ENCODE measurements at regions not wholly inside any gene's neighbourhood (a gene's known extent, or its start where the extent isn't known, plus 50 kb on each side); places are given as distances from the start of the nearest gene placed in this dataset.

DNA sequence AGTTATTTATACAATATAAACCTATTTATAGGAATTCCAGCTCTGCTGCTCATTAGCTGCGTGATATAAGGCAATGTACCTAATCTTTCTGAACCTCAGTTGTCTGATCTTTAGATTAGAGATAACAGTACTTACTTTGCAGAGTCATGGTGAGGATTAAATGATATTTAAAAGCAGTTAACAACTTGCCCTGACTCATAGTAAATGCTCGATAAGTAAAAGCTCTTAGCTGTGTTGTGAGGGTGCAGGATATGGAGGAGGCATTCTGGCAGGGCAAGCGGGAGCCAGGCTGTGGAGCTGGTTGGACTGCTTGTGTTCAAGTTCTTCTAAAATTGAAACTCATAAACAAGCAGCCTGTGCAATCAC, 140.0 kb upstream of the PRICKLE1 start:
- Histone ChIP-seq H2AFZ (replicated peaks) (no peak overlapping the region), H3F3A (ENCODE audit: low read depth) (no peaks in the 10 kb centered on the region), H3K4me1 (no peaks in the 10 kb centered on the region), H3K27me3 (no peaks in the 10 kb centered on the region), H3K36me3 (no peaks in the 10 kb centered on the region), H3K9ac (no peak overlapping the region), H3K4me3 (no peak overlapping the region), H3K27ac (no peak overlapping the region), H4K20me1 (ENCODE audit: low read depth) (no peaks in the 10 kb centered on the region), H3K79me2 (ENCODE audit: low read depth) (no peaks in the 10 kb centered on the region), H3K9me3 (ENCODE audit: low read depth) (no peaks in the 10 kb centered on the region), H3K4me2 (no peak overlapping the region)
- no peak for DNase-seq (ENCODE audit: low spot score)
- peaks cover 5% of the 10 kb centered on the region for H3K9me3 Mint-ChIP-seq
- no peak overlapping the region for H3K27ac Mint-ChIP-seq
- H3K27me3 Mint-ChIP-seq (ENCODE audit: insufficient read depth, low read depth) = no peaks in the 10 kb centered on the region
- no peak overlapping the region for H3K4me3 Mint-ChIP-seq
- TF ChIP-seq EZH2phosphoT487 (IDR thresholded peaks at IDR 0.05) = no peak
- TF ChIP-seq, protein P1, sequence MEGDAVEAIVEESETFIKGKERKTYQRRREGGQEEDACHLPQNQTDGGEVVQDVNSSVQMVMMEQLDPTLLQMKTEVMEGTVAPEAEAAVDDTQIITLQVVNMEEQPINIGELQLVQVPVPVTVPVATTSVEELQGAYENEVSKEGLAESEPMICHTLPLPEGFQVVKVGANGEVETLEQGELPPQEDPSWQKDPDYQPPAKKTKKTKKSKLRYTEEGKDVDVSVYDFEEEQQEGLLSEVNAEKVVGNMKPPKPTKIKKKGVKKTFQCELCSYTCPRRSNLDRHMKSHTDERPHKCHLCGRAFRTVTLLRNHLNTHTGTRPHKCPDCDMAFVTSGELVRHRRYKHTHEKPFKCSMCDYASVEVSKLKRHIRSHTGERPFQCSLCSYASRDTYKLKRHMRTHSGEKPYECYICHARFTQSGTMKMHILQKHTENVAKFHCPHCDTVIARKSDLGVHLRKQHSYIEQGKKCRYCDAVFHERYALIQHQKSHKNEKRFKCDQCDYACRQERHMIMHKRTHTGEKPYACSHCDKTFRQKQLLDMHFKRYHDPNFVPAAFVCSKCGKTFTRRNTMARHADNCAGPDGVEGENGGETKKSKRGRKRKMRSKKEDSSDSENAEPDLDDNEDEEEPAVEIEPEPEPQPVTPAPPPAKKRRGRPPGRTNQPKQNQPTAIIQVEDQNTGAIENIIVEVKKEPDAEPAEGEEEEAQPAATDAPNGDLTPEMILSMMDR (IDR thresholded peaks at IDR 0.05) = no peak
- TF ChIP-seq EZH2 (IDR thresholded peaks at IDR 0.05) = no peak
- peaks cover under 1% of the 10 kb centered on the region for H3K36me3 Mint-ChIP-seq
- no peaks in the 10 kb centered on the region for H3K4me1 Mint-ChIP-seq

DNA sequence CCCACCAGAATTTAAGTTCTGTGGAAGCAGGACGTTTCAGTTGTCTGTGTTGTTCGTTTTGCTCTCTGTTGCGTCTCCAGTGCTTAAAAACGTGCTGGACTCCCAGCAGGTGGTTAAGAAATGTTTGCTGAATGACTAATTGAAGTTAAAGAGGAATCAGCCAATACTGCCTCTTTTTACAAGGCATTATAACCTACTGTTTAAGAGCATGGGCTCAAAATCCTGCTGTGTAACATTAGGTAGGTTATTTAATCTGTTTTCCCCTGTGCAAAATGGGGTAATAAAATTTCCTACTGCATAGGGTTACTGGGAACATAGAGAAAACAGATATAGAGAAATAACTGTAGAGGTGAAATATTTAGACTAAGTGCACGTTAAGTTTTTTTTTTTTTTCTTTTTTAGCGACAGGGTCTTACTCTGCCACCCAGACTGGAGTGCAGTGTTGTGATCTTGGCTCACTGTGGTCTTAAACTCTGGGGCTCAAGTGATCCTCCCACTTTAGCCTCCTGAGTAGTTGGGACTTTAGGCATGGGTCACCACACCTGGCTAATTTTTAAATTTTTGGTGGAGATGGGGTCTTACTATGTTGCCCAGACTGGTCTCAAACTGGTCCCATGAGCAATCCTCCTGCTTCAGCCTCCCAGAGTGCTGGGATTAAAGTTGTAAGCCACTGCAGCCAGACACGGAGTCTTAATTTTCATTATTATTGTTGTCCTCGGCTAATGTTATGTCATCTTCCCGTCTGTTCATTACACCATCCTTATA, 139.4 kb upstream of the PRICKLE1 start:
- H3K9me3 Mint-ChIP-seq = peaks cover 8% of the 10 kb centered on the region
- H3K27me3 Mint-ChIP-seq (ENCODE audit: insufficient read depth, low read depth) = no peaks in the 10 kb centered on the region
- H3K4me2 ChIP-seq = no peak overlapping the region
- no peaks in the 10 kb centered on the region for H3K79me2 ChIP-seq (ENCODE audit: low read depth)
- TF ChIP-seq EZH2 (IDR thresholded peaks at IDR 0.05) = no peak
- no peak for TF ChIP-seq EZH2phosphoT487 (IDR thresholded peaks at IDR 0.05)
- no peaks in the 10 kb centered on the region for H3K9me3 ChIP-seq (ENCODE audit: low read depth)
- no peak for DNase-seq (ENCODE audit: low spot score)
- no peak overlapping the region for H3K27ac ChIP-seq
- H3K36me3 Mint-ChIP-seq = peaks cover 2% of the 10 kb centered on the region
- H3K4me3 ChIP-seq = no peak overlapping the region
- H3K27me3 ChIP-seq = no peaks in the 10 kb centered on the region
- H4K20me1 ChIP-seq (ENCODE audit: low read depth) = no peaks in the 10 kb centered on the region
- H3K4me1 Mint-ChIP-seq = no peaks in the 10 kb centered on the region
- no peak overlapping the region for H2AFZ ChIP-seq (replicated peaks)
- no peak overlapping the region for H3K4me3 Mint-ChIP-seq
- H3K27ac Mint-ChIP-seq = no peak overlapping the region
- H3K9ac ChIP-seq = no peak overlapping the region
- no peaks in the 10 kb centered on the region for H3K4me1 ChIP-seq
- H3K36me3 ChIP-seq = no peaks in the 10 kb centered on the region
- no peaks in the 10 kb centered on the region for H3F3A ChIP-seq (ENCODE audit: low read depth)

DNA sequence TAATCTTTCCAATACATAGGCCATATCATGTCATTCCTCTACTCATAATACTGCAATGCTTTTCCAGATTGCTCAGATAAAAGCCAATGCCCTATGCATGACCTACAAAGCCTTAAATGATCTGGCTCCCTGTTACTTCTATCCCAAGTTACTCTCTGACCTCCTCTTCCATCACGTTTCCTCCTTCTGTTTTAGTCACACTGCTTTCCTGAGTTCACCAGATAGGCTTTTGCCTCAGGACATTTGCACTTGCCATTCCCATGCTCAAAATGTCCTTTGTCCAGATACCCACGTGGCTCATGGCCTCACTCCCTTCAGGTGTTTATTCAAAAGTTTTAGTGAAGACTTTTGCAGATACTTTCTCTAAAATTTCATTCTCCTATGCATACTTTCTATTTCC, 138.7 kb upstream of the PRICKLE1 start:
- H4K20me1 ChIP-seq (ENCODE audit: low read depth) = no peaks in the 10 kb centered on the region
- H2AFZ ChIP-seq (replicated peaks) = no peak overlapping the region
- no peaks in the 10 kb centered on the region for H3K4me1 ChIP-seq
- no peak overlapping the region for H3K9ac ChIP-seq
- H3K36me3 Mint-ChIP-seq = peaks cover 2% of the 10 kb centered on the region
- H3K9me3 Mint-ChIP-seq = peaks cover 8% of the 10 kb centered on the region
- no peaks in the 10 kb centered on the region for H3K9me3 ChIP-seq (ENCODE audit: low read depth)
- H3K4me2 ChIP-seq = no peak overlapping the region
- H3K27me3 ChIP-seq = no peaks in the 10 kb centered on the region
- TF ChIP-seq EZH2 (IDR thresholded peaks at IDR 0.05) (no peak), EZH2phosphoT487 (IDR thresholded peaks at IDR 0.05) (no peak)
- TF ChIP-seq, protein P1 (IDR thresholded peaks at IDR 0.05) = no peak
- H3K4me3 Mint-ChIP-seq = no peak overlapping the region
- H3K4me3 ChIP-seq = no peak overlapping the region
- H3K27me3 Mint-ChIP-seq (ENCODE audit: insufficient read depth, low read depth) = no peaks in the 10 kb centered on the region
- H3K27ac Mint-ChIP-seq = no peak overlapping the region
- no peaks in the 10 kb centered on the region for H3K36me3 ChIP-seq
- H3K79me2 ChIP-seq (ENCODE audit: low read depth) = no peaks in the 10 kb centered on the region
- no peaks in the 10 kb centered on the region for H3F3A ChIP-seq (ENCODE audit: low read depth)
- H3K27ac ChIP-seq = no peak overlapping the region
- no peaks in the 10 kb centered on the region for H3K4me1 Mint-ChIP-seq
- DNase-seq (ENCODE audit: low spot score) = no peak

DNA sequence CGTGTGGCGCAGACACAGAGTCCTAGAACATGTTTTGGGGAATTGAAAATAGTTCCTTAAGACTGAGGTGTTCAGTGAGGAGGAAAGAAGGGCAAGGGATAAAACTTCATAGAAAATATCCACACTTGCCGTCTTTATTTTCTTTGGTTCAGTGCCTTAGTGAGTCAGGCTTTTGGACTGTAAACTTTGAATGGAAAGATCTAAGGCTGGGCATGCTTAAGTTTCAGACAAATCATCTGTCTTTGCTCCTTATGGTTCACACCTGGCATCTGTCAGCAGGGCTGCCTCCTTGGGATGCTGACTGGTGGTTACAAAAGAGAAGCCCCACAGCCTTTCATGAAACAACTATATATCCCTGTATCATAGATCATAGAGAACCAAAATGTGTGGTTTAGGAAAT, 136.3 kb upstream of the PRICKLE1 start:
- Mint-ChIP-seq H3K4me1 (no peaks in the 10 kb centered on the region), H3K27me3 (ENCODE audit: insufficient read depth, low read depth) (no peaks in the 10 kb centered on the region), H3K4me3 (no peak overlapping the region), H3K36me3 (peaks cover 2% of the 10 kb centered on the region), H3K9me3 (peaks cover 10% of the 10 kb centered on the region), H3K27ac (no peak overlapping the region)
- H3K4me1 ChIP-seq = no peaks in the 10 kb centered on the region
- no peaks in the 10 kb centered on the region for H3K36me3 ChIP-seq
- no peak for DNase-seq (ENCODE audit: low spot score)
- TF ChIP-seq EZH2phosphoT487 (IDR thresholded peaks at IDR 0.05) = no peak
- TF ChIP-seq, protein P1 (IDR thresholded peaks at IDR 0.05) = no peak
- no peak for TF ChIP-seq EZH2 (IDR thresholded peaks at IDR 0.05)
- H3K9ac ChIP-seq = no peak overlapping the region
- H3K79me2 ChIP-seq (ENCODE audit: low read depth) = no peaks in the 10 kb centered on the region
- no peaks in the 10 kb centered on the region for H3K9me3 ChIP-seq (ENCODE audit: low read depth)
- no peaks in the 10 kb centered on the region for H3F3A ChIP-seq (ENCODE audit: low read depth)
- no peaks in the 10 kb centered on the region for H4K20me1 ChIP-seq (ENCODE audit: low read depth)
- no peaks in the 10 kb centered on the region for H3K27me3 ChIP-seq
- no peak overlapping the region for H3K4me2 ChIP-seq
- H3K4me3 ChIP-seq = no peak overlapping the region
- no peak overlapping the region for H3K27ac ChIP-seq
- H2AFZ ChIP-seq (replicated peaks) = no peak overlapping the region
